Fibroblast of lung (primary cell): ENCODE measurements at regions not wholly inside any gene's neighbourhood (a gene's known extent, or its start where the extent isn't known, plus 50 kb on each side); places are given as distances from the start of the nearest gene placed in this dataset.

Source experiments
- EZH2 ChIP-seq: IDR thresholded peaks from 2 replicates; pipeline ENCODE4 v1.5.1; 2012; ENCODE audit warnings: low read length, control low read depth, mild to moderate bottlenecking; ENCODE audit errors: missing control alignments
- TF ChIP-seq, protein P1 (sequence below), 2 donors: IDR thresholded peaks in 1 of 2; conservative IDR thresholded peaks in 1 of 2; 1 replicate in 1 of 2; 2 replicates in 1 of 2; pipeline ENCODE4 v1.5.1; 2011 to 2012; ENCODE audit warnings: low read length in 2 of 2, control low read depth in 1 of 2, inconsistent platforms in 1 of 2, low read depth in 1 of 2, mild to moderate bottlenecking in 1 of 2

DNA sequence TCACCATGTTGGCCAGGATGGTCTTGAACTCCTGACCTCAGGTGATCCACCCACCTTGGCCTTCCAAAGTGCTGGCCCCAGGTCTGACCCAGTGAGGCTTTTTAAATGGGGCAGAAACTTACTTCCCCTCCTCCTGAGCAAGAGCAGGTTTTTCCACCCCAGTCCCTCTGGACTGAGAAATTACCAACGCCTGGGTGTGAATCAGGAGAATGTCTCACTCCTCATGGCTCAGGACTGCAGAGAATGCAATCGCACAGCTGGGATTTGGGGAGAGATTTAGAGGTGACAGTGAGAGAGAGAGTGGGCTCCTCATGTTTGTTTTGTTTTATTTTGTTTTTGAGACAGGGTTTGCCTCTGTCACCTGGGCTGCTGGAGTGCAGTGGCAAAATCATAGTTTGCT lies 203.6 kb downstream of the RAB11FIP4 start:
- TF ChIP-seq, protein P1, sequence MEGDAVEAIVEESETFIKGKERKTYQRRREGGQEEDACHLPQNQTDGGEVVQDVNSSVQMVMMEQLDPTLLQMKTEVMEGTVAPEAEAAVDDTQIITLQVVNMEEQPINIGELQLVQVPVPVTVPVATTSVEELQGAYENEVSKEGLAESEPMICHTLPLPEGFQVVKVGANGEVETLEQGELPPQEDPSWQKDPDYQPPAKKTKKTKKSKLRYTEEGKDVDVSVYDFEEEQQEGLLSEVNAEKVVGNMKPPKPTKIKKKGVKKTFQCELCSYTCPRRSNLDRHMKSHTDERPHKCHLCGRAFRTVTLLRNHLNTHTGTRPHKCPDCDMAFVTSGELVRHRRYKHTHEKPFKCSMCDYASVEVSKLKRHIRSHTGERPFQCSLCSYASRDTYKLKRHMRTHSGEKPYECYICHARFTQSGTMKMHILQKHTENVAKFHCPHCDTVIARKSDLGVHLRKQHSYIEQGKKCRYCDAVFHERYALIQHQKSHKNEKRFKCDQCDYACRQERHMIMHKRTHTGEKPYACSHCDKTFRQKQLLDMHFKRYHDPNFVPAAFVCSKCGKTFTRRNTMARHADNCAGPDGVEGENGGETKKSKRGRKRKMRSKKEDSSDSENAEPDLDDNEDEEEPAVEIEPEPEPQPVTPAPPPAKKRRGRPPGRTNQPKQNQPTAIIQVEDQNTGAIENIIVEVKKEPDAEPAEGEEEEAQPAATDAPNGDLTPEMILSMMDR (conservative IDR thresholded peaks at IDR 0.05 in 1 of 2, IDR thresholded peaks at IDR 0.05 in 1 of 2; ENCODE audit: low read depth in 1 of 2, low read length in 2 of 2), result no peak
- no peak for TF ChIP-seq EZH2
